Esophagus squamous epithelium (tissue), 4 donors: ENCODE measurements at regions not wholly inside any gene's neighbourhood (a gene's known extent, or its start where the extent isn't known, plus 50 kb on each side); places are given as distances from the start of the nearest gene placed in this dataset.

Experiments used
- CTCF ChIP-seq, 6 experiments: fragments of 450-650 bp in 4 of 6; fragments of 200-600 bp in 2 of 6; sonication (generic) in 2 of 6; IDR thresholded peaks; one replicate each; pipeline ENCODE4 v1.5.1; 2016 to 2019; ENCODE audit warnings: antibody characterized with exemption in 6 of 6, mild to moderate bottlenecking in 4 of 6, moderate library complexity in 4 of 6
- POLR2A ChIP-seq, 4 donors: fragments of 450-650 bp; IDR thresholded peaks; one replicate each; pipeline ENCODE4 v1.6.1; 2017; ENCODE audit warnings: antibody characterized with exemption in 4 of 4, mild to moderate bottlenecking in 4 of 4, moderate library complexity in 3 of 4

DNA sequence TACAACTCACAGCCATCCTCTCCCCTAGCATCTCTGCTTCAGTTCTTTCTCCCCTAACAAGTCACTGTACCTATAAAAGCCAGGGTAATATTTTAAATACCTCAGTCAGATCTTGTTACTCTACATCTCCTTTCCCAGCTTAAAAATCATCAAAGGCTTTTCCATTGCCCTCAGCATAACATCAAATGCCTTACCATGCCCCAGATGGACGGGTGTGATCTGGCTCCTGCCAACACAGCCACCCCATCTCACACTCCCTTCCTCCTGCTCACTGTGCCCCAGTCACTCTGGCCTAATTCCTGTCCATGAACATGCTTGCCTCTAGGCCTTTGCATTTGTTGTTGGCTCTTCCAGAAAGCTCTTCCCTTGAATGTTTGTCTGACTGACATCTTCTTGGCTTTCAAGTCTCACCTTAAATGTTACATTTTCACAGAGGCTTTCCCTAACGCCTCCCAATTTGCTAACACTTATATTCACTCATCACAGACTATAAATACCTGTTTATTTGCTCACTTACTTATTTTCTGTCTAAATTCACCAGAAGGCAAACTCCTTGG, 640.9 kb downstream of the NYAP2 start:
- no peak for TF ChIP-seq CTCF (IDR thresholded peaks at IDR 0.05)
- TF ChIP-seq POLR2A (IDR thresholded peaks at IDR 0.05) = no peak
